Stimulated activated CD8-positive, alpha-beta memory T cell treated with anti-CD3 and anti-CD28 coated beads, Interleukin-7, amount 100 ng/mL, for 48 hours (primary cell): ENCODE measurements at regions not wholly inside any gene's neighbourhood (a gene's known extent, or its start where the extent isn't known, plus 50 kb on each side); places are given as distances from the start of the nearest gene placed in this dataset.

Source experiments
- DNase-seq, 2 donors: peaks; one replicate each; pipeline ENCODE4 v3.0.0-alpha.2; 2020; ENCODE audit warnings: low read depth in 1 of 2; ENCODE audit errors: extremely low read depth in 1 of 2

- no peak for DNase-seq
Observed at GRCh38 chr20:11372876-11373790, 544.6 kb upstream of the BTBD3 start.

- no peak for DNase-seq
Observed at GRCh38 chr20:11375335-11375734, 542.4 kb upstream of the BTBD3 start.

GRCh38 chr20:11375966-11376365 is 541.7 kb upstream of the BTBD3 start:
- DNase-seq, result no peak

GRCh38 chr20:11376420-11376819 is 541.3 kb upstream of the BTBD3 start:
- no peak for DNase-seq

GRCh38 chr20:11376998-11377397 is 540.7 kb upstream of the BTBD3 start:
- no peak for DNase-seq

- no peak for DNase-seq
Observed at GRCh38 chr20:11377761-11378160, 539.9 kb upstream of the BTBD3 start.

- DNase-seq, result no peak
Observed at GRCh38 chr20:11378252-11378651, 539.4 kb upstream of the BTBD3 start.

GRCh38 chr20:11379257-11380011 is 538.3 kb upstream of the BTBD3 start:
- DNase-seq, result no peak

GRCh38 chr20:11380283-11380682 is 537.4 kb upstream of the BTBD3 start:
- no peak for DNase-seq

GRCh38 chr20:11387189-11387754 is 530.4 kb upstream of the BTBD3 start:
- DNase-seq, result no peak

- no peak for DNase-seq
Observed at GRCh38 chr20:11389186-11389585, 528.5 kb upstream of the BTBD3 start.

- no peak for DNase-seq
Observed at GRCh38 chr20:11391591-11391990, 526.1 kb upstream of the BTBD3 start.

GRCh38 chr20:11394145-11394833 is 523.4 kb upstream of the BTBD3 start:
- no peak for DNase-seq

GRCh38 chr20:11395581-11395980 is 522.1 kb upstream of the BTBD3 start:
- DNase-seq, result no peak

GRCh38 chr20:11401988-11402387 is 515.7 kb upstream of the BTBD3 start:
- no peak for DNase-seq

GRCh38 chr20:11403711-11404110 is 514.0 kb upstream of the BTBD3 start:
- DNase-seq, result no peak

GRCh38 chr20:11406877-11407276 is 510.8 kb upstream of the BTBD3 start:
- no peak for DNase-seq

- no peak for DNase-seq
Observed at GRCh38 chr20:11409561-11409960, 508.1 kb upstream of the BTBD3 start.

GRCh38 chr20:11411765-11412164 is 505.9 kb upstream of the BTBD3 start:
- DNase-seq, result no peak

- DNase-seq, result no peak
Observed at GRCh38 chr20:11426948-11427347, 490.7 kb upstream of the BTBD3 start.

- DNase-seq, result no peak
Observed at GRCh38 chr20:11429168-11429567, 488.5 kb upstream of the BTBD3 start.
